ENCODE measurements at regions not wholly inside any gene's neighbourhood (a gene's known extent, or its start where the extent isn't known, plus 50 kb on each side); places are given as distances from the start of the nearest gene placed in this dataset.

- TF ChIP-seq CTCF (IDR thresholded peaks at IDR 0.05) (no peak), POLR2AphosphoS5 (IDR thresholded peaks at IDR 0.05) (no peak), EP300 (IDR thresholded peaks at IDR 0.05) (no peak), POLR2A (IDR thresholded peaks at IDR 0.05) (no peak)
These were observed 82.5 kb upstream of the TMEM178A start for GRCh38 chr2:39583213-39583612.
